ENCODE measurements at regions not wholly inside any gene's neighbourhood (a gene's known extent, or its start where the extent isn't known, plus 50 kb on each side); places are given as distances from the start of the nearest gene placed in this dataset.

- no peak for DNase-seq
These were observed 92.9 kb upstream of the RCN1 start for GRCh38 chr11:31997955-31998354.

- DNase-seq: no peak
These were observed 94.6 kb upstream of the RCN1 start for GRCh38 chr11:31996159-31996881.

DNA sequence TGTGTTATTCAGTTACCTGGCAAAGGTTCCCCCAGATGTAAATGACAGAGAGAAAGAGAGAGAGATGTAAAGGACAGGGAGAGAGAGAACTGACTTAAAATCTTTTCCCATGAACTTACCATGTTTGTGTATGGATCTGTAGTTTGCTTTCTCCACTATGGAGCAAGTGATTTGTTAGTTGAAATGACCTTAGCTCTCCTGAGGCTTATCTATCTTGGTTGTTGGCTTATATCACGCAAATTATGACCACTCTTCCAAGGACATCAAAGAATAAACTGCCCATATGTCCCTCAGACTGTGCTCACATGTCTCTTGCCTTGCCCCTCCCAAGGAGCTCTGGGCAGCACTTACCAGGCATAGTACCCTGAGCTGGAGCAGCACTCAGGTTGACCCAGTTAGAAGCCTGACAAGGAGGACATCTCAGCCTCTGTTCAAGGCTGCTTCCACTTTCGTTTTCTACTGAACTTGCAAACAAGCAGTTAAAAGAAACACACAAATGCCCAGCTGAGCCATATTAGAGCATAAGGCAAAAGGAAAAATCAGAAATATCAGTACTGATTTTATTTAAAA, 95.3 kb upstream of the RCN1 start:
- DNase-seq: no peak

DNA sequence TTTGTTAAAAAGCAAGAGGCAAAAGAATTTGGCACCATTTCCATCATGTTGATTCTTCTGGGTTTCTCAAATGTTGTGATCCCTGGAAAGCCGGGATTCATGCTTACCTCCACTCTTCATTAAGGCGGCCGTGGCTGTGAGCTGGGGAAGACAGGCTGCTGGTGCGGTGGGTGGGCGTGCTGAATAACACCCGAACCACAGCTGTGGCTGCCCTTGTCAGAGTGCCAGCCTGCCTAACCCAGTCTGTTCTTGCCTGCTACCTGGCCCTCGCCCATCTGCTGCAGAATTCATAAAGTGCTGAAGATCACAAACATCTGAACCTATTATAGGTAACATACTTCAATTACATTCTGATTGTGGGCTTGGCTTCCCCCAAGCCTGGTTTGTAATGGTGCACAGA, 95.8 kb upstream of the RCN1 start:
- no peak for DNase-seq

GRCh38 chr11:31987118-31988005, 103.5 kb upstream of the RCN1 start:
- no peak for DNase-seq

DNA sequence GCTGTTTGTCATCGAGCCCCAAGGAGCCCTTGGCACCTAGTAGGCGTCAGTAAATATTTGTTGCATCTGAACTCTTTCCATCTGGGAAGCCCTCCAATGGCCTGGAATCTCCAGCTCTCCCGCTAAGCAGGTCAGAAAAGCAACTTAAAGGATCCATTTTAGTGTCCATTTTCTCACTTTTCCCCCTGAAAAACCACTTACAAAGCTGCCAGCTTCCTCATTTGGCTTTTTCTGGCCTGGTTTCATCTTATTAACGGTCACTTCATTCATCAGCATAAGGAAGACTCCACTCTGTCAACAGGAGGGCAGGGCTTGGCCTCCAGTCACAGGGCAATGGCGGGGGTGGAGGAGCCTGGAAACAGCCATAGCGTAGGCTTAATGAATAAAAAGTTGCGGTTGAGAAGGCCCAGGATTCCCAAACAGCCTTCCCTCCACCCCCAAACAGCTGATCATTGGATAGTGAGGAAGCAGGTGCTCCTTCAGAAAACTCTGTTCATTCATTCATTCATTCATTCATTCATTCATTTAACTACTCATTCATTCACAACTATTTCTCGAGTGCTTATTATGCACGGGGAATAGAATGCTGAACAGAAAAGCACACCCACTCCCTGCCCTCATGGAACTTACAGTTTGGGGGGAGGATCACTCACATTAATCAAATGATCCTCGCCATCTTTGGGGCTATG, 104.5 kb upstream of the RCN1 start:
- DNase-seq: no peak

GRCh38 chr11:31981457-31981856, 109.4 kb upstream of the RCN1 start:
- no peak for DNase-seq

DNA sequence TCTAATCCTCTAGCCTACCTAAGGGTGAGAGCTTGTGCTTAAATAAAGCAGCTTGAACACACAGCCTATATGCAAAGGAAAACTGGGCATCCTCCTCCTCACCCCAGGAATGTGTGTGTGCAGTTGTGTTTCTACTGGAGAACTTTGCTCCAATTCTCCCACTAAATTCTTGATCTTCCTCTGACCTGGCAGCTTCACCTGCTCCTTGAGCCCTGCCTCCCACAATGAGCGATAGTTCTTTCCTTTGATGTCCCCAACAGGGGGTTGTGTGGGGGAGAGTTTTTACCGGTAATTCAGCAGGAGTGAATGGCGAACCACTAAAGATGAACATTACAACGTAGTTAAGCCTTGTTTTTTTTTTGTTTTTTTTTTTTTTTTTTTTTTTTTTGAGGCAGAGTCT, 113.5 kb upstream of the RCN1 start:
- DNase-seq: no peak

GRCh38 chr11:31974366-31975136, 116.3 kb upstream of the RCN1 start:
- no peak for DNase-seq

GRCh38 chr11:31973172-31973571, 117.7 kb upstream of the RCN1 start:
- DNase-seq: no peak

- DNase-seq: no peak
These were observed 118.3 kb upstream of the RCN1 start for GRCh38 chr11:31972623-31973022.

GRCh38 chr11:31969359-31969702, 121.5 kb upstream of the RCN1 start:
- no peak for DNase-seq

DNA sequence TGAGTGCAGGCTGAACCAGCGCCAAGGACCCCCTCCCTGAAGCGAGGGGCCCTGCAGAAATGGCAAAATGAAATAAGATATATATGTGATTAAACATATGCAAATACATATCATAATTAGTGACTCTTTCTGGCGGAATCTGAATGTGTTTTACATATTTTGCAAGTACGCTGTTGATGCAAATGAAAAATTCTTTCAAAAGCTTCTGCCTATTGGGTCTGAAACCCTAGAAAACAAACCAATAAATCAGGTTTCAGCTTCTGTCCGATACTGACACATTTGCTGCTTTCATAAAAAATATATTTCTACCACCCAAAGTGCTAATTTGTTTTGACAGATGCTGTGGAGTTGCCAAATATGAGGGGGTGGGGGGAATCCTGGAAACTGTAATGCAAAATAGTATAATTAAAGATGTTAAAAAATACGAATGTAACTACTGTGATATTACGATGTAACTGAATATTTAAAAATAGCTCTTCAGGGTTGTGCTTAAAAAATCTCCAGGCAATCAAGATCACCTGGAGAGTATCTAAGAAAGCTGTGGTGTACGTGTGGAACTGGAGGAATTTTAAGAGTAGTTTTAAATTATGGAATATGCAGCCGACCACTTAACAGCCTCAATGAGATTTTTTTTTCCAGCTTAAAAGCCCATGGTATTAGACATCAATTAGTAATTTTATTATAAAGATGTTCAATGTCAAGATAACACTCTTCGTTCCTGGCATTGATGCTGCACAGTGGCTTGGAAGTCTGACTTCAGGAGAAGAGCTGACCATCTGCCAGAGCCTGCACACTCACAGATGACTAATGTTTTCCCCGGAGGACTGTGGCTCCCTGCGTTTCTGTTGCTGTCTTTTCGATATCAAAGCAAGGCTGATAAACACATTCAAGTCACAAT, 122.2 kb upstream of the RCN1 start:
- DNase-seq: no peak

- DNase-seq: no peak
These were observed 123.3 kb upstream of the RCN1 start for GRCh38 chr11:31967404-31968130.

DNA sequence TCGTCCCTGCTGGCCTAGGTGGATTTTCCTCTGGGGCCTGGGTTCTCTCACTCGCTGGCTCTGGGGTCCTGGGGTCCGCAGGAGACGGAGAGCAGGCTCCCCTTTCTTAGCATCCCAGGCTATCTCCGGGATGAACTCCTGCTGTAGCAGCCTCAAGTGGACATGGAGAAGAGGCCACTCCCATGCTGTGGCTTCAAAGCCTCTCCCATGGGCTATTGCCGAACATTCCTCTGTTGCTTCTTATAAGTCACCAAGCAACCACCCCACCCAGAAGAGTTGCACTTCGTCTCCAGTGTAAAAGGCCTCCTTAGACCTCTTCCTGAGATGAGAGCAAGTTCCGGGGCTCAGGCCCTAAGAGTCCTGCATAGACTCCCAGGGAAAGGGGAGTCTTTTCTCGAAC, 124.0 kb upstream of the RCN1 start:
- no peak for DNase-seq

DNA sequence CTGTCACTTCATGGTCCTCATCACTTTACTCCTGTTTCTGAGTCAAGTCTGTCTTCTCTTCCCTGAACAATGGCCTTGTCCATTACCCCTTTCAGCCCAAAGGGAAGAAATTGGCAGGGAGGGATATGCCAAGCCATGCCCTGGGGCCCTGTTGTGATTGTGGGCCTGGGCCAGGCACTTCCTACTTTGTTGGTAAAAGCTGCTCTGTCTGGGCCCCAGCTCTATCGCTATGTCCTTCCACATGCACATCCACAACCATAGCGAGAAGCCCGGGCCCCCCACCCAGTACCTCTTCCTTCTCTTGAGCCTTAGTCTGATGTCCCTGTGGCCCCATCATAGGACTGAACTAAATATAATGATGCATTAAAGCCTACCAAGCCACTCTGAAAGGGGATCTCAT, 126.7 kb upstream of the RCN1 start:
- no peak for DNase-seq

DNA sequence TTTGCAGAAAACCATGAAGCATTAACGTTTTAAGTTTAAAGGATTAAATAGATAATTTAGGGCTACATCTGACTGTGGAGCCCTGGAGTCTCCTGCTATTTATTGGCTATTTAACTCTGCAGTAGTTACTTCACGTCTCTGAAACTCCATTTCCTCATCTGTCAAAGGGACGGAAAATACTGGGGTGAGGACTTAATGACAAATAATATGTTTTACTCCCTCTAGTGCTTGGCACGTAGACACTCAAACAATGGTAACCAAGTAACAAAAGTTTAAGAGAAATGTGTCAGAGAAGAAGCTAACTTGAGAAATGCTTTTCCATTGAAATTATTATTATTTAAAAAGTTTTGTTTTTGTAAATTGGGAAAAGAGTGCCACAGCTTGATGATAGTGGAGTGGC, 130.7 kb upstream of the RCN1 start:
- no peak for DNase-seq

DNA sequence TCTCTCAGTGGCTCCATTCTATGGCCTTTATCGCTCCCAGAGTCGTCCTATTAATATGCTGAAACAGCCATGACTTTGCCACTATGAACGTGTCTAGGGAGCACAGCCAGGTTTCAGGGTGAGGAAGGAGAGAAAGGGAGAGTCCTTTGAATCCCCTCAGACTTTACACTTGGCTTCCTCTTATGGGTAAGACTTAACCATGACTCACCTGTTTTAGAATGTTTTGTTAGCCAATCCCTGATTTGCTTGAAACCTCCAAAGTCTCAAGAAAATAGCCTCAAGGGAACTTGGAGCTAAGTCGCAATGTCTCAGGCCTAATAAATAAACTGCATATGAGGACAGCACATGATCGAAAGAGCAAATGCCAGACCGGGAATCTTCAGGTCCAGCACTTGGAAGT, 131.2 kb upstream of the RCN1 start:
- no peak for DNase-seq

DNA sequence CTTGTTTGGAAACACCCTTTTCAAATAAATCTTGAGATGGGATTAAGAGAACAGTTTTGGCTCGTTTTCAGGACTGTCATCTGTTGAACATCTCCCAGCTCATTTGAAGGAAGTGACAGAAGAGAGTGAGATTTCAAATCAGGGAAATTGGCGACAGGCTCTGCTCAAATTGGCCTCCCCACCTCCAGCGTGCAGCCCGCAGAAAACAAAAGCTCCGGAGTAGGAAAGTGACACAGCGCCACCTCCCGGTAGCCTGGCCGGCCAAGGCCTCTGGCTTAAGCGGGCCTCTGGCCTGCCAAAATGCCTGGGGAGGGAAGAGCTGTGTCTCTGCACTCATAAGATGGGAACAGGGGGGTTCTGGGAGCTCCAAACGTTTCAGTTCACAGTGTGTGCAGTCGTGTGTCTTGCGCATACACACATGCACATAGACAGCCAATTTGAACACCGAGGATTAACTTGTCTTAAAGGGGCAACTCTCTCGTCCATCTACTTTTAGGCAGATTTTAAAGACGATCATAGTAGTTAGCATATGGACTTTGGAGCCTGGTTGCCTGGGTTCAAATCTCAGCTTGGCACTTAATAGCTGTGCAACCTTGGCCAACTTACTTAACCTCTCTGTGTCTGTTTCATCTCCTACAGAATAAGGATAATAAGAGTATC, 132.7 kb upstream of the RCN1 start:
- DNase-seq: peak; percentile 75 to 81

DNA sequence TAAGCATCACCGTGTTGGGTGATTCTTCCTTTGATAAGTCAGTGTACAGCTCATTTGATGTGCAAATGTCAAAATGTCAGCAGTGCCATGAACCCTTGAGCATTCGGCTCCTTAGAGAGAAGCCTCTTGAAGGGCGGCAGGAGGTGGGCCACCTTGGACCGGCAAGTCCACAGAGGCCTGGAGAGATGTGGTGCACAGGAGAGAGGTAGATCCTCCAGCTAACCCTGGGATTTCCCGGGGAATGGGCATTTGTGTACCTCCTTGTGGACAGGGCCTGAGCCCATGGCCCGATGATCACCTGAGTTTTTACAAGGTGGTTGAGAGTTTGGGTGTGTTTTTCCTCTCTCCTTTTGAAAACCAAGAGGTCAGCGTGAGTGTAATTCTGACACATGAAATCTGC, 133.2 kb upstream of the RCN1 start:
- DNase-seq: no peak

All from activated CD4-positive, alpha-beta T cell treated with anti-CD3 and anti-CD28 coated beads, Interleukin-2, amount 50 U/mL, for 48 hours (primary cell).